ENCODE measurements at regions not wholly inside any gene's neighbourhood (a gene's known extent, or its start where the extent isn't known, plus 50 kb on each side); places are given as distances from the start of the nearest gene placed in this dataset.

GRCh38 chr3:189519458-189519857, 111.7 kb upstream of the TP63 start:
- DNase-seq (ENCODE audit: low spot score): no peak
- POLR2A ChIA-PET: interaction anchor here (1.2 kb wide), 1 partner anchor 115 kb away, joined by 3 read pairs; no protein-coding TSS in a partner anchor
- TF ChIP-seq CTCF (conservative IDR thresholded peaks at IDR 0.05; ENCODE audit: low read length) (no peak), EZH2phosphoT487 (IDR thresholded peaks at IDR 0.05; ENCODE audit: borderline replicate concordance, low read depth, low read length) (no peak)
- H2AFZ ChIP-seq (ENCODE audit: low read length): no peak overlapping the region
- H3K27ac ChIP-seq (ENCODE audit: low read depth, low read length, poor library complexity, severe bottlenecking): no peak overlapping the region
- BruUV-seq (replicated peaks): no TSS peak
- no peaks in the 10 kb centered on the region for H3K79me2 ChIP-seq (ENCODE audit: insufficient read depth, low read depth, low read length)
- CTCF ChIA-PET (ENCODE audit: unreplicated experiment): no interaction called here
- no peaks in the 10 kb centered on the region for H3K4me1 ChIP-seq (ENCODE audit: insufficient read depth, low read length, poor library complexity, severe bottlenecking)
- H3K9me2 ChIP-seq (ENCODE audit: insufficient read depth, low read length): no peaks in the 10 kb centered on the region; the same call in 1 of the 2 replicates
- H3K4me2 ChIP-seq (ENCODE audit: low read length): no peak overlapping the region
- no peak overlapping the region for H3K4me3 ChIP-seq (ENCODE audit: low read depth, low read length, poor library complexity, severe bottlenecking)
- intact Hi-C loops (cut with micrococcal nuclease; ENCODE audit: unreplicated experiment): no loop called here
- no peaks in the 10 kb centered on the region for H4K20me1 ChIP-seq (ENCODE audit: insufficient read depth, low read length)
- no peaks in the 10 kb centered on the region for H3K36me3 ChIP-seq (ENCODE audit: insufficient read depth, low read length)
- H3K9me3 ChIP-seq (ENCODE audit: low read length): 0 out of 2 replicates have a peak, but pooled peaks cover 6% of the 10 kb centered on the region

GRCh38 chr3:189529468-189529867, 101.7 kb upstream of the TP63 start:
- intact Hi-C loops (cut with micrococcal nuclease; ENCODE audit: unreplicated experiment): no loop called here
- DNase-seq (ENCODE audit: low spot score): no peak
- CTCF ChIA-PET (ENCODE audit: unreplicated experiment): no interaction called here

More at GRCh38 chr3:189529468-189529867, 101.7 kb upstream of the TP63 start:
- Histone ChIP-seq H3K4me2 (ENCODE audit: low read length) (no peak overlapping the region), H3K4me1 (ENCODE audit: insufficient read depth, low read length, poor library complexity, severe bottlenecking) (no peaks in the 10 kb centered on the region), H3K4me3 (ENCODE audit: low read depth, low read length, poor library complexity, severe bottlenecking) (no peak overlapping the region), H3K9me2 (ENCODE audit: insufficient read depth, low read length) (no peaks in the 10 kb centered on the region), H2AFZ (ENCODE audit: low read length) (no peak overlapping the region), H4K20me1 (ENCODE audit: insufficient read depth, low read length) (no peaks in the 10 kb centered on the region), H3K27ac (ENCODE audit: low read depth, low read length, poor library complexity, severe bottlenecking) (no peak overlapping the region), H3K36me3 (ENCODE audit: insufficient read depth, low read length) (no peaks in the 10 kb centered on the region), H3K9me3 (ENCODE audit: low read length) (no peaks in the 10 kb centered on the region), H3K79me2 (ENCODE audit: insufficient read depth, low read depth, low read length) (no peaks in the 10 kb centered on the region)
- TF ChIP-seq CTCF (conservative IDR thresholded peaks at IDR 0.05; ENCODE audit: low read length) (no peak), EZH2phosphoT487 (IDR thresholded peaks at IDR 0.05; ENCODE audit: borderline replicate concordance, low read depth, low read length) (no peak)
- POLR2A ChIA-PET: interaction anchor here (0.9 kb wide), 2 partner anchors 12 to 14 kb away, joined by 3 to 4 read pairs; no protein-coding TSS in a partner anchor
- no TSS peak for BruUV-seq (replicated peaks)

Data from OCI-LY7 (cell line).